D721Med (cell line): ENCODE measurements at regions not wholly inside any gene's neighbourhood (a gene's known extent, or its start where the extent isn't known, plus 50 kb on each side); places are given as distances from the start of the nearest gene placed in this dataset.

Experiments
- DNase-seq: peaks from one replicate; pipeline ENCODE4 v3.0.0; 2011; ENCODE audit warnings: low spot score; ENCODE audit not compliant: insufficient read length
- FAIRE-seq: peaks from 2 replicates; lab custom pipeline; 2011; peaks lifted over from hg19 to GRCh38; lab: Jason Lieb, UNC
- TF ChIP-seq, protein P1 (sequence below): IDR thresholded peaks from 2 replicates; pipeline ENCODE4 v1.5.1; 2012; ENCODE audit warnings: mild to moderate bottlenecking, control low read depth; ENCODE audit not compliant: insufficient read depth; ENCODE audit errors: missing control alignments

DNA sequence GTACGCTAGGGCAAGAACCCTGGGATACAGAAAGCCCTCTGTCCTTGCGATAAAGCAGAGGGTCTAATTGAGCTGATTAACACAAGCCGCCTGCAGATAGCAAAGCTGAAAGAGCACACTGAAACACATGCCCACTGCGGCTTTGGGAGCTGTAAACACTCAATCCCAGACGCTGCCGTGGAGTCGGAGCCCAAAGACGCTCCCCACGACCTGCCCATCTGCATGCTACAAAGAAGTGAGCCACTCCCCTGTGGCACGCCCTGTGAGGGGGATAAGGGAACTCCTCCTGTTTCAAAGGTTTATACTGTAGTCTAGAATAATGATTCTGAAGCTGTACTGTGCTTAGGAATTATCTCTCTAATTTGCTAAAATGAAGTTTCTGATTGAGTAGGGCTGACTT lies 985.6 kb upstream of the GHITM start:
- FAIRE-seq (no peak), DNase-seq (no peak)
- TF ChIP-seq, protein P1, sequence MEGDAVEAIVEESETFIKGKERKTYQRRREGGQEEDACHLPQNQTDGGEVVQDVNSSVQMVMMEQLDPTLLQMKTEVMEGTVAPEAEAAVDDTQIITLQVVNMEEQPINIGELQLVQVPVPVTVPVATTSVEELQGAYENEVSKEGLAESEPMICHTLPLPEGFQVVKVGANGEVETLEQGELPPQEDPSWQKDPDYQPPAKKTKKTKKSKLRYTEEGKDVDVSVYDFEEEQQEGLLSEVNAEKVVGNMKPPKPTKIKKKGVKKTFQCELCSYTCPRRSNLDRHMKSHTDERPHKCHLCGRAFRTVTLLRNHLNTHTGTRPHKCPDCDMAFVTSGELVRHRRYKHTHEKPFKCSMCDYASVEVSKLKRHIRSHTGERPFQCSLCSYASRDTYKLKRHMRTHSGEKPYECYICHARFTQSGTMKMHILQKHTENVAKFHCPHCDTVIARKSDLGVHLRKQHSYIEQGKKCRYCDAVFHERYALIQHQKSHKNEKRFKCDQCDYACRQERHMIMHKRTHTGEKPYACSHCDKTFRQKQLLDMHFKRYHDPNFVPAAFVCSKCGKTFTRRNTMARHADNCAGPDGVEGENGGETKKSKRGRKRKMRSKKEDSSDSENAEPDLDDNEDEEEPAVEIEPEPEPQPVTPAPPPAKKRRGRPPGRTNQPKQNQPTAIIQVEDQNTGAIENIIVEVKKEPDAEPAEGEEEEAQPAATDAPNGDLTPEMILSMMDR = no peak

DNA sequence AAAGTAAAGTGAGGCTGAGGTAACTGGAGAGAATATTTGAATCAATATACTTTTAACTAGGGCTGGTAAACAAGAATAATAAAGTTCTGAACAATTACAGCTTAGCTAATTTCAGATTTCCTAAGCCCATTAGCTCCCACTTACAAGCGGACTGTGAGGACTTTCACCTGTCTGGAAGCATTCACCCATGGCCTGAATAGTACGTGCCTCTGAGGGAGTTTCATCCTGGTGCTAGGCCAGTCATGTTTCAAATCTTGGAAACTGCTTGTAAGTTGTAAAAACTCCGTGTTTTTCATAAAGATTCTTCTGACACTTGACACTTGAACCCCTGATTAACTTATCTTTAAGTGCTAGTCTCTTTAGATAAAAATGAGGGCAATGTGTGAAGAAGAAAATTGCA lies 975.2 kb upstream of the GHITM start:
- TF ChIP-seq, protein P1 = no peak
- DNase-seq = no peak
- no peak for FAIRE-seq

DNA sequence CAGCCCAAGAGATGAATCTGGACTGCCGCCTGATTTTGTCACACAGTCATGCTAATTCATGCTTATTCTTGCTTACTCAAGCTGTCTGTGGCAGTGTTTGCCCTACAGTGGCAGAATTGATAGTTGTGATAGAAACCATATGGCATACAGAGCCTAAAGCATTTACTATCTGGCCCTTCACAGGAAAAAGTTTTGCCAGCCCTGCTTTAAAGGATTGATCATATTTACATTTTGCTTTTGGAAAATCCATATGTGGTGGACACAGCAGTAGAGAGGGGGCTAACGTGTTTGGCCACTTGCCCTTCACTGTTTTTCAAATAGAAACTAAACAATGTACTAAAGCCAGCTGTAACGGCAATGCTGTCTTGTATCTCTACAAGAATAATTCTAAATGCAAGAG lies 974.0 kb upstream of the GHITM start:
- FAIRE-seq = no peak
- no peak for DNase-seq
- TF ChIP-seq, protein P1 = no peak

DNA sequence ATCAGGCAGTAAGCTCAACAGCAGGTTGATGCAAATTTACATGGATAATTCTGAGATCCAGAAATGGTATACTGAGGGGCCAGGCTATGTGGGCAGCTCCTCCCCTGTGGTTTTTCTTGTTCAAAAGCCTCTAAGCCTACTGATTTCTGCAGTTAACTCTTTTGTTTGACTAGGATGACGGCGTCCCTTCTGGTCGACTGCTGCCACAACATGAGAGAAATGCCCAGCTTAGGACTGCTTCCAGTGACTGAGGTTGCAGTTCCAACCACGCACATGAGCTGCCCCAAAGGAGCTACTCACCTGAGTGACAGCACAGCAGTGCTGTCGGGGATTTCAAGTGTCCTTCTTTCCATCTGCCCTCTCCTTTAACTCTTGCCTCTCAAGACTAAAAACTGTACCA lies 973.0 kb upstream of the GHITM start:
- peak; percentile 41 for FAIRE-seq
- no peak for DNase-seq
- TF ChIP-seq, protein P1 = peak; percentile 34

DNA sequence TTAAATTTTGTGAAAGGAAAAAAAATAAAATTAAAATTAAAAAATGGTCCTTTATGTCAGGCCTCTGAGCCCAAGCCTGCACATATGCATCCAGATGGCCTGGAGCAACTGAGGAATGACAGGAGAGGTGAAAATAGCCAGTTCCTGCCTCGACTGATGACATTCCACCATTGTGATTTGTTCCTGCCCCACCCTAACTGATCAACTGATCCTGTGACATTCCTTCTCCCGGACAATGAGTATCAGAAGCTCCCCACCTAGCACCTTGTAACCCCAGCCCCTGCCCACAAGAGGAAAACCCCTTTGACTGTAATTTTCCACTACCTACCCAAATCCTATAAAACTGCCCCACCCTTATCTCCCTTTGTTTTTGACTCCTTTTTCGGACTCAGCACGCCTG lies 972.2 kb upstream of the GHITM start:
- no peak for DNase-seq
- FAIRE-seq = no peak
- TF ChIP-seq, protein P1 = no peak

DNA sequence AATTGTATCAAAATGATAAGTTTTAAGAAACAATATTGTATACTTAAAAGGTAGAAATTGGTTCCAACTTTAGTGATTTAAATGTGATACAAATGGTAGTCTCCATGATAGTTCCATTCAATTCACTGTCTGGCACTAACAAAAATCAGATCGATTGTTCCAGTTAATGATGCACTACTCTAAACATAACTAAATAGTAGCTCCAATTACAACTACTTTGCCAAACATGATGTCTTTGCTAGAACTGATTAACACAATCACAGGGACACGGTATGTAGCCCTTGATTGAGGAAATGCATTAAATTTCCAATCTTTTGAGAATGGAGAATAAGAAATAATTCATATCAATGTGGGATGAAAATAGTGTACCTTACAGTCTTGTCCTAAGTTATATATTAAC lies 962.4 kb upstream of the GHITM start:
- no peak for FAIRE-seq
- TF ChIP-seq, protein P1 = no peak

DNA sequence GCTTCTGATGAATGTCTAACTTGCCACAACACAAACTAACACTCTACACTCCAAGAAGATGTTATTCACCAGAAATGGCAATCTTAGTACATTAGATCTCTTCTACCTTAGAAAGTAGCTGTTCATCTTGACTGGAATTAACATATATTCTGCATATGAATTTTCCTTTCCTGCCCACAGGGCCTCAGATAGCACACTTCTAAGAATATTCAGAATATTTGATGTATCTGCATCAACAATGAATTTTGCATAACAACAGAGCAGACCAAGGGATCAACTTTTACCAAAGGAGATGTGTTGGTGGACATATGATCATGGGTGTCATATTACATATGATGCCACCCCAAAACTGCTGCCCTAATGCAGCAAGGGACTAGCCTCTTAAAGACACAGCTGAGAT lies 960.8 kb upstream of the GHITM start:
- FAIRE-seq (no peak), DNase-seq (no peak)
- TF ChIP-seq, protein P1 = no peak

More for the DNA sequence above, 962.4 kb upstream of the GHITM start:
- no peak for DNase-seq
